Subcutaneous abdominal adipose tissue (tissue), 5 donors: ENCODE measurements at regions not wholly inside any gene's neighbourhood (a gene's known extent, or its start where the extent isn't known, plus 50 kb on each side); places are given as distances from the start of the nearest gene placed in this dataset.

Experiments used
- H3K27ac ChIP-seq: one replicate; pipeline ENCODE4 v1.7.0; 2013; ENCODE audit warnings: low read depth, mild to moderate bottlenecking, inconsistent platforms, low read length, moderate library complexity
- H3K27me3 ChIP-seq, 5 donors: one replicate each; pipeline ENCODE4 v1.7.0; 2013; ENCODE audit warnings: low read length in 5 of 5, inconsistent platforms in 1 of 5; ENCODE audit not compliant: control insufficient read depth in 5 of 5, insufficient read depth in 4 of 5
- H3K36me3 ChIP-seq, 5 donors: one replicate each; pipeline ENCODE4 v1.7.0; 2013; ENCODE audit warnings: low read length in 5 of 5; ENCODE audit not compliant: control insufficient read depth in 5 of 5, insufficient read depth in 5 of 5
- H3K4me1 ChIP-seq, 5 donors: one replicate each; pipeline ENCODE4 v1.7.0; 2013; ENCODE audit warnings: low read length in 5 of 5, mild to moderate bottlenecking in 3 of 5, moderate library complexity in 1 of 5; ENCODE audit not compliant: control insufficient read depth in 5 of 5, insufficient read depth in 5 of 5
- H3K4me3 ChIP-seq, 5 donors: one replicate each; pipeline ENCODE4 v1.7.0; 2013; ENCODE audit warnings: low read length in 5 of 5, low read depth in 1 of 5
- H3K9ac ChIP-seq, 5 donors: one replicate each; pipeline ENCODE4 v1.7.0; 2013; ENCODE audit warnings: low read length in 5 of 5, mild to moderate bottlenecking in 4 of 5, moderate library complexity in 3 of 5
- H3K9me3 ChIP-seq, 5 donors: one replicate each; pipeline ENCODE4 v1.7.0; 2013; ENCODE audit warnings: low read length in 5 of 5; ENCODE audit not compliant: control insufficient read depth in 5 of 5
- donor health status: healthy.
- donor health status: healthy.
- donor health status: healthy.
- donor health status: healthy.
- donor health status: healthy.

GRCh38 chr12:41769810-41770209 lies 374.9 kb downstream of the GXYLT1 start:
- no peak overlapping the region for H3K4me3 ChIP-seq
- H3K4me1 ChIP-seq = no peaks in the 10 kb centered on the region
- no peaks in the 10 kb centered on the region for H3K36me3 ChIP-seq
- H3K9me3 ChIP-seq = no peaks in the 10 kb centered on the region
- H3K27me3 ChIP-seq = no peaks in the 10 kb centered on the region
- H3K9ac ChIP-seq = no peak overlapping the region
- H3K27ac ChIP-seq = no peak overlapping the region

GRCh38 chr12:41768456-41768855 lies 376.2 kb downstream of the GXYLT1 start:
- Histone ChIP-seq H3K9ac (no peak overlapping the region), H3K27me3 (no peaks in the 10 kb centered on the region), H3K4me1 (no peaks in the 10 kb centered on the region), H3K4me3 (no peak overlapping the region), H3K27ac (no peak overlapping the region), H3K36me3 (no peaks in the 10 kb centered on the region), H3K9me3 (no peaks in the 10 kb centered on the region)

GRCh38 chr12:41762691-41763090 lies 382.0 kb downstream of the GXYLT1 start:
- no peak overlapping the region for H3K9ac ChIP-seq
- H3K4me3 ChIP-seq = no peak overlapping the region
- no peaks in the 10 kb centered on the region for H3K4me1 ChIP-seq
- no peaks in the 10 kb centered on the region for H3K36me3 ChIP-seq
- H3K9me3 ChIP-seq = no peaks in the 10 kb centered on the region
- no peaks in the 10 kb centered on the region for H3K27me3 ChIP-seq
- H3K27ac ChIP-seq = no peak overlapping the region

- Histone ChIP-seq H3K9ac (no peak overlapping the region), H3K36me3 (no peaks in the 10 kb centered on the region), H3K4me1 (no peaks in the 10 kb centered on the region), H3K27me3 (no peaks in the 10 kb centered on the region), H3K4me3 (no peak overlapping the region), H3K9me3 (peaks cover 0 to 4% (median 0%) of the 10 kb centered on the region in 5 donors), H3K27ac (no peak overlapping the region)
These were observed 399.1 kb downstream of the GXYLT1 start for GRCh38 chr12:41745593-41745992.

DNA sequence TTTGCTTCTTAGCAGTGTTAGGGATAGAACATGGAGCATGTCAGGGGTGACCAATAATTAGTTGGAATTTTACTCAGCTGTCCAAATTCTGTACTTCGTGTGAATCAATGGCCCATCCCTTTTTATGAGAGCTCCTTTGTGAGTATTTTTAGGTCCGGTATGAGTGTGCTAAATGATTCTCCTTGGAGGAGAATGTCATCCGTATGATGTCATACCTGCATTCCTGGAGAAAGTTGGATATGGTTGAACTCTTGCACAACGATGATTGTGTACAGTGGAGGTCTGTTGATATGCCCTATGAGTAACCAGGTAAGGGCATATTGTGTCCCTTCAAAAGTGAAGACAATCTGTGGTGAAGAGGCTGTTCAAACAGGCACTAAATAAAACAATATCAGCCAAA lies 400.8 kb downstream of the GXYLT1 start:
- Histone ChIP-seq H3K27ac (no peak overlapping the region), H3K27me3 (no peaks in the 10 kb centered on the region), H3K4me1 (no peaks in the 10 kb centered on the region), H3K36me3 (no peaks in the 10 kb centered on the region), H3K9me3 (no peaks in the 10 kb centered on the region), H3K4me3 (no peak overlapping the region), H3K9ac (no peak overlapping the region)

DNA sequence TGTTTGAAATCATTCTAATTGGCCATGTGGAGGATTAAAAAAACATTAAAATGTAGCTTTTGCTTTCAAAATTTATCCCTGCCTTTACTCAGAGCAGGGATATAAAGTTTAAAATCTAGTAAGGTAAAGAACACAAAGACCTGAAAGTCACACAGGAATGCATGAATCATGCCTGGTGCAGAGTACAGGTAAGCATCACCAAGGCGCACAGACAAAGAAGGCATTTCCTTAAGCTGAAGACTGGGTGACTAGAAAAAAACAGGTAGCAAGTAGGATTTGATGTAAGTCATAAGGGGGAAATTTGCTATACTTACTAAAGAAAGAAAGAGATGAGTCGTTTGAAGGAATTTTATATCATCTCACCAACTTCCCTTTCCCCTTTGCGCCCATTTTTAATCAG lies 405.6 kb downstream of the GXYLT1 start:
- Histone ChIP-seq H3K4me3 (no peak overlapping the region), H3K27ac (no peak overlapping the region), H3K4me1 (no peaks in the 10 kb centered on the region), H3K9ac (no peak overlapping the region), H3K27me3 (no peaks in the 10 kb centered on the region), H3K9me3 (no peaks in the 10 kb centered on the region), H3K36me3 (no peaks in the 10 kb centered on the region)

GRCh38 chr12:41737423-41737822 lies 407.3 kb downstream of the GXYLT1 start:
- Histone ChIP-seq H3K36me3 (no peaks in the 10 kb centered on the region), H3K4me1 (no peaks in the 10 kb centered on the region), H3K27ac (no peak overlapping the region), H3K4me3 (no peak overlapping the region), H3K9me3 (no peaks in the 10 kb centered on the region), H3K9ac (no peak overlapping the region), H3K27me3 (no peaks in the 10 kb centered on the region)

DNA sequence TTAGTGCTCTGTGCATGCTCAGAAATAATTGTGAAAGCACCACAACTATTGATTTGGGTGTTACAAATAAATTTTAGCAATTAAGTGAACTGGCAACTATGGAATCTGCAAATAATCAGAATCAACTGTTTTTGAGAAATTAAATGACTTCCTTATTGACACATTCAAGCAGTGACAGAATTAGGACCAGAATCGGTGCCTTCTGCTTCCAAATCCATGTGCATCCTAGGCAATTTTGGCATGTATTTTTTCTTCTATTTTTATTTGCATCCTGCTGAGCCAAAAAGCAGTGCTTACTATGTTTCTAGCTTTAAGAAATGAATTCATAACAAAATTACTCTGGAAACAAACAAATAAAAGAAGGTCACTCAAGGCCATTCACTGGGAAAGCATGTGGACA lies 408.2 kb downstream of the GXYLT1 start:
- Histone ChIP-seq H3K9ac (no peak overlapping the region), H3K27me3 (no peaks in the 10 kb centered on the region), H3K4me3 (no peak overlapping the region), H3K36me3 (no peaks in the 10 kb centered on the region), H3K27ac (no peak overlapping the region), H3K4me1 (no peaks in the 10 kb centered on the region), H3K9me3 (no peaks in the 10 kb centered on the region)

DNA sequence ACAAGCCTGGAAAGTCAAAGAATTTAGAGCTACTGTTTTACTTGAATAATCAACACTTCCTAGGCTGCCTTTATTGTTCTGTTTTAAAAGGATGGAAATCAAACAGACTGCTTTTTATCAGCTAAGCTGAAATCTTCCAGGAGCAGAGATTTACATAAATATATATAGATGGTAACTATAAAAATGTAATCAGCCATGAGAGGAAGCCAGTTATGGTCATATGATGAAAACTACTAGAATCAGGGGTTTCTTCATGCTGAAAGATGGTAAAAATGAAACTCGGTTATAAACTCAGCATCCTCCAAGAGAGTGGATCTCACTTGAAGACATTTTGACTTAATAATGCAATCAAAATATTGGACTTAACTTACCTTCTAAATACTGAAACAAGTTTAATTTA lies 413.0 kb downstream of the GXYLT1 start:
- Histone ChIP-seq H3K27me3 (no peaks in the 10 kb centered on the region), H3K9me3 (no peaks in the 10 kb centered on the region), H3K27ac (no peak overlapping the region), H3K4me1 (no peaks in the 10 kb centered on the region), H3K9ac (no peak overlapping the region), H3K4me3 (no peak overlapping the region), H3K36me3 (no peaks in the 10 kb centered on the region)

- Histone ChIP-seq H3K9ac (no peak overlapping the region), H3K36me3 (no peaks in the 10 kb centered on the region), H3K9me3 (no peaks in the 10 kb centered on the region), H3K27me3 (no peaks in the 10 kb centered on the region), H3K27ac (no peak overlapping the region), H3K4me1 (no peaks in the 10 kb centered on the region), H3K4me3 (no peak overlapping the region)
These were observed 413.6 kb downstream of the GXYLT1 start for GRCh38 chr12:41731061-41731460.

DNA sequence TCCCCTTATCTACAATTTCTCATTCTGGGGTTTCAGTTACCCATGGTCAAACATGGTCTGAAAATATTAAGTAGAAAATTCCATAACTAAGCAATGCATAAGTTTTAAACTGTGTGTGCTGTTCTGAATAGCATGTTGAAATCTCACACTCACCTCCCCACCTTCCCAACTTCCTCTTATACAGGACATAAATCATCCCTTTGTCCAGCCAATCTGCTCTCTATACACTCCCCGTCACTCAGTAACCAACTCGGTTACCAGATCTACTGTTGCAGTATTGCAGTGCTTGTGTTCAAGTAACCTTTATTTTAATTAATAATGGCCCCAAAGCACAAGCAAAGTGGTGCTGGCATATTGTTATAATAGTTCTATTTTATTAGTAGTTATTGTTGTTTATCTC lies 420.5 kb downstream of the GXYLT1 start:
- no peak overlapping the region for H3K9ac ChIP-seq
- H3K4me1 ChIP-seq = no peaks in the 10 kb centered on the region
- no peaks in the 10 kb centered on the region for H3K36me3 ChIP-seq
- H3K9me3 ChIP-seq = no peaks in the 10 kb centered on the region
- no peak overlapping the region for H3K4me3 ChIP-seq
- H3K27ac ChIP-seq = no peak overlapping the region
- H3K27me3 ChIP-seq = no peaks in the 10 kb centered on the region
